ENCODE measurements at regions not wholly inside any gene's neighbourhood (a gene's known extent, or its start where the extent isn't known, plus 50 kb on each side); places are given as distances from the start of the nearest gene placed in this dataset.

DNA sequence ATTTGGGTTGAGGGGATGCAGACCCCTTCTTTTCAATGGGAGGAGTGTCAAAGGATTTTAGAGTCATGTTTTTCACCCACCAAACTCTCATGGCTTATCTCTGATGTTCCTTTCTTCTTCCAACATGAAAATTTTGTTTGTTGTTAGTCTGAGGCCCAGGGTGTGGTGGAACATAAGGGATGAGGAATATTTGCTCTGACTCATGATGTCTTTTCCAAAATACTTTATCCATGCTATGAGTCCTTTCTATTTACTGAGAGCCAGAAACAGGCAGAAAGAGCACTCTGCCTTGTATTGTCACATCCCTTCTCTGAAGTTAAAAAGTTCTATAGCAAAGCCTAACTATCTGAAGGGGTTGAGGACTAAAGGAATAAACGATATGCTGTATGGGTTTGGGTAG lies 61.6 kb upstream of the GYPA start:
- no peaks in the 10 kb centered on the region for H3K36me3 Mint-ChIP-seq

GRCh38 chr4:144203155-144203554 lies 62.6 kb upstream of the GYPA start:
- no peaks in the 10 kb centered on the region for H3K9me3 Mint-ChIP-seq
- DNase-seq (ENCODE audit: low spot score in 2 of 2) (no peak), ATAC-seq (ENCODE audit: low read depth) (no peak)
- H3K27me3 Mint-ChIP-seq = peaks cover 2% of the 10 kb centered on the region
- no peaks in the 10 kb centered on the region for H3K36me3 Mint-ChIP-seq
- no peaks in the 10 kb centered on the region for H3K4me1 Mint-ChIP-seq
- no peak overlapping the region for H3K4me3 Mint-ChIP-seq
- H3K27ac Mint-ChIP-seq = no peak overlapping the region

More for the DNA sequence above, 61.6 kb upstream of the GYPA start:
- Mint-ChIP-seq H3K9me3 (peaks cover 3% of the 10 kb centered on the region), H3K27me3 (peaks cover 2% of the 10 kb centered on the region), H3K27ac (no peak overlapping the region), H3K4me3 (no peak overlapping the region), H3K4me1 (no peaks in the 10 kb centered on the region)
- ATAC-seq (ENCODE audit: low read depth) (no peak), DNase-seq (ENCODE audit: low spot score in 2 of 2) (no peak)

- Mint-ChIP-seq H3K36me3 (no peaks in the 10 kb centered on the region), H3K4me1 (no peaks in the 10 kb centered on the region), H3K9me3 (no peaks in the 10 kb centered on the region), H3K27ac (no peak overlapping the region), H3K4me3 (no peak overlapping the region), H3K27me3 (peaks cover 2% of the 10 kb centered on the region)
- DNase-seq (ENCODE audit: low spot score in 2 of 2) (no peak), ATAC-seq (ENCODE audit: low read depth) (no peak)
Measured at GRCh38 chr4:144204431-144204830, 63.9 kb upstream of the GYPA start.

DNA sequence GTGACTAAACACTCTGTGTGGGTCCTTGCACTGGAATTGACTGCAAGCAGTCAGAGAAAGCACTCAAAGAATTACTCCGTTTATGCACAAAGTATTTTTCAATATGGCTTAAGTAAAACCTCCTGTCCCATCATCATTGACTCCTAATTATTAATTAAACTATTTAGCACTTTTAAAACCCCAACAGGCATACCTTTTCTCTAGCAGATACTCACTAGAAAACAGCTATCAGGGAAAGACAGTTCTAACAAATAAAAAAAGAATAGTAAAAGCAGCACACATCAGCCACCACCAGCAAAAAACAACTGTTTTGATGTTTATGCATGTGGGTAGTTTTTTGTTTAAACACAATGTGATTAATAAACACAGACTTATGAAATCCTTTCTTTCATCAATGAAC lies 66.2 kb upstream of the GYPA start:
- ATAC-seq (ENCODE audit: low read depth) (no peak), DNase-seq (ENCODE audit: low spot score in 2 of 2) (no peak)
- H3K27ac Mint-ChIP-seq = no peak overlapping the region
- no peaks in the 10 kb centered on the region for H3K9me3 Mint-ChIP-seq
- no peak overlapping the region for H3K4me3 Mint-ChIP-seq
- no peaks in the 10 kb centered on the region for H3K4me1 Mint-ChIP-seq
- no peaks in the 10 kb centered on the region for H3K36me3 Mint-ChIP-seq
- no peaks in the 10 kb centered on the region for H3K27me3 Mint-ChIP-seq

DNA sequence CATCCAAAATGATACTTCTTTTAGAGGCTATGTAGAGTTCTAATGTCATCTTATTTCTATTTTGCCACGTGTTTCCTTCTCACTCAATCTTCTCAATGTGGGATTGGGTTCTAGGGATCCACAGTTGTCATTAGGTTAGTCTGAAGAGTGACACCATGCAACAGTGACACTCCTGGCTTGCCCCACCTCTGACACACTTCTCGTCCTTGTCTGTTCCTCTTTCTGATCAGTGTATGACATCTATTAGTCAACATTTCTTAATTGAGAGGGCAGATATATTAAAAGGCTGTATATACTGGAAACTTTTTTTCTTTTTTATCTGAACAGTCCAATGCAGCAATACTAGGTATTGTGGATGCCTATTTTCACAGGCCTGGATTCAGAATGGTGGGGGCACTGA lies 67.6 kb upstream of the GYPA start:
- no peak overlapping the region for H3K27ac Mint-ChIP-seq
- H3K9me3 Mint-ChIP-seq = no peaks in the 10 kb centered on the region
- DNase-seq (ENCODE audit: low spot score in 2 of 2) (no peak), ATAC-seq (ENCODE audit: low read depth) (no peak)
- no peaks in the 10 kb centered on the region for H3K27me3 Mint-ChIP-seq
- H3K4me3 Mint-ChIP-seq = no peak overlapping the region
- H3K4me1 Mint-ChIP-seq = no peaks in the 10 kb centered on the region
- H3K36me3 Mint-ChIP-seq = no peaks in the 10 kb centered on the region

GRCh38 chr4:144209491-144209890 lies 69.0 kb upstream of the GYPA start:
- no peak for ATAC-seq (ENCODE audit: low read depth)
- DNase-seq (ENCODE audit: low spot score in 2 of 2) = no peak
- H3K27me3 Mint-ChIP-seq = no peaks in the 10 kb centered on the region
- no peak overlapping the region for H3K27ac Mint-ChIP-seq
- H3K4me1 Mint-ChIP-seq = no peaks in the 10 kb centered on the region
- H3K36me3 Mint-ChIP-seq = no peaks in the 10 kb centered on the region
- H3K9me3 Mint-ChIP-seq = peaks cover 3% of the 10 kb centered on the region
- no peak overlapping the region for H3K4me3 Mint-ChIP-seq

GRCh38 chr4:144213371-144213770 lies 72.9 kb upstream of the GYPA start:
- Mint-ChIP-seq H3K27ac (no peak overlapping the region), H3K4me1 (no peaks in the 10 kb centered on the region), H3K4me3 (no peak overlapping the region), H3K9me3 (peaks cover 3% of the 10 kb centered on the region), H3K36me3 (no peaks in the 10 kb centered on the region), H3K27me3 (no peaks in the 10 kb centered on the region)
- ATAC-seq (ENCODE audit: low read depth) = no peak
- DNase-seq (ENCODE audit: low spot score in 2 of 2) = no peak

DNA sequence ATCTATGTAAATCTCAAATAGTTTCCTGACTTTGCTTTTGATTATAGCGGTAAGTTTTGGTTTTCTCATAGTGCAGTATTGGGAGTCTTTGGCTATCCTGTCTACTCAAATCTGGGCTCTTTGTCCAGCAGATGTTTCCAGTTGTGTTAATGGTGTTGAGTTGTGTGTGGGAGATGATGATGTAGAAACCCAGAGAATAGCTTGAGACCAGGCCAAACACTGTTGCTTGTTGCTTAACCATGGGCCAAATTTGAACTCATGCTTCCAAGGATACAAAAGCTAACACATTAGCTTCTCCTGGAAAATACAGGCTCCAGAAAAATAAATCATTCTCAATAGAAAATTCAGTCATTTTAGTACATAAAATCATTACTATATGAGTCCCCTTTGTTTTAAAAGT lies 82.6 kb upstream of the GYPA start:
- no peaks in the 10 kb centered on the region for H3K36me3 Mint-ChIP-seq
- no peaks in the 10 kb centered on the region for H3K9me3 Mint-ChIP-seq
- no peak overlapping the region for H3K27ac Mint-ChIP-seq
- DNase-seq (ENCODE audit: low spot score in 2 of 2) (no peak), ATAC-seq (ENCODE audit: low read depth) (no peak)
- no peaks in the 10 kb centered on the region for H3K4me1 Mint-ChIP-seq
- H3K4me3 Mint-ChIP-seq = no peak overlapping the region
- no peaks in the 10 kb centered on the region for H3K27me3 Mint-ChIP-seq

DNA sequence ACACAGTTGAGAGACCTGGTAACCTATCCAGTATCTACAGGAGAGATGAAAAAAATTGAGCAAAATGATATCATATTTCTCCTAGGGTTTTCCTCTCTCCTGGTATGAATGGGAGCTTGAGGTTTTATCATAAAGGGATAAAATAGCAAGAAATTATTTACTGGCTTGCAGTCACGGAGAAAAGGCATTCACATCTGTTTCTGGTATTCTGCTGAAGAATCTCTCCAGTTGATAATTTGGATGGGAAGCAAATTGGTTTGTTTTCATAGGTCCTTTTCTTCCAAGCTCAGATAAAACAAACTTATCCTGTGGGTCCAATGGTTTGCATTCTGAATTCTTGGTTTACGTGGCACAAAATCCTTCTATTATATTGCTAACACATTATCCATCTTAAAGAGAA lies 83.1 kb upstream of the GYPA start:
- no peak overlapping the region for H3K4me3 Mint-ChIP-seq
- H3K27ac Mint-ChIP-seq = no peak overlapping the region
- H3K9me3 Mint-ChIP-seq = no peaks in the 10 kb centered on the region
- no peaks in the 10 kb centered on the region for H3K27me3 Mint-ChIP-seq
- DNase-seq (ENCODE audit: low spot score in 2 of 2) = no peak
- H3K4me1 Mint-ChIP-seq = no peaks in the 10 kb centered on the region
- no peak for ATAC-seq (ENCODE audit: low read depth)
- no peaks in the 10 kb centered on the region for H3K36me3 Mint-ChIP-seq

DNA sequence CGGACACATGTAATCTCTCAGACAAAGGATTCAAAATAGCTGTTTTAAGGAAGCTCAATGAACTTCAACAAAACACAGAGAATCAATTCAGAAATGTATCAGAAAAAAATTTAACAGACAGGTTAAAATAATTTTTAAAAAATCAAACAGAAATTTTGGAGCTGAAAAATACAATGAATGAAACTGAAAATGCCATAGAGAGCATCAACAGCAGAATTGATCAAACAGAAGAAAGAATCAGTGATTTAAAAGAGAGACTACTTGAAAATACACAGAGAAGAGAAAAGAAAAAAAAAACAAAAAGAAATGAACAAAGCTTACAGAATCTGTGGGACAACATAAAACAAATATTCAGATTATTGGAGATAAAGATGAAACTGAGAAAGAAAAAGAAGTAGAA lies 118.8 kb upstream of the GYPA start:
- DNase-seq (ENCODE audit: low spot score in 2 of 2) (no peak), ATAC-seq (ENCODE audit: low read depth) (no peak)
- Mint-ChIP-seq H3K27ac (no peak overlapping the region), H3K27me3 (peaks cover 2% of the 10 kb centered on the region), H3K9me3 (peaks cover 8% of the 10 kb centered on the region), H3K4me1 (no peaks in the 10 kb centered on the region), H3K4me3 (no peak overlapping the region), H3K36me3 (peaks cover 1% of the 10 kb centered on the region)

DNA sequence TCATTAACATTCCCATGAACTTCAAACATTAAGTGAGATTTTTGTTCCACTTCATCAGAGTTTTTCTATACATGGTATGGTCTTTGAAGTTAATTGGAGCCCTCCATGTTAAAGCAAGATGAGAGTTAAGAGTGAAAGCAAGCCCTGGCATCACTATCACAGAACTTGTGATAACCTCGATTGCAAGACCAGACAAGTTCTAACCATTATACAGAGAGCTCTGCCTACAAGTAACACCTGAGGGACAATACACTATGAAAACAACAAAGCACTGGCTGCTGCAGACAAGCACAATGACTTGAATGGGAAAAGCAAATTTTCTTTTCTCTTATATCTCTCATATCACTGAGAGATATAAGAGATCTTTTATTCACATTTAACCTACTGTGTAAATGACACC lies 126.6 kb upstream of the GYPA start:
- no peak overlapping the region for H3K4me3 Mint-ChIP-seq
- no peak for ATAC-seq (ENCODE audit: low read depth)

GRCh38 chr4:144280688-144281087 lies 140.2 kb upstream of the GYPA start:
- no peak for DNase-seq (ENCODE audit: low spot score in 2 of 2)
- no peaks in the 10 kb centered on the region for H3K36me3 Mint-ChIP-seq
- no peaks in the 10 kb centered on the region for H3K4me1 Mint-ChIP-seq
- H3K9me3 Mint-ChIP-seq = no peaks in the 10 kb centered on the region
- H3K27ac Mint-ChIP-seq = no peak overlapping the region
- H3K27me3 Mint-ChIP-seq = no peaks in the 10 kb centered on the region
- ATAC-seq (ENCODE audit: low read depth) = no peak
- no peak overlapping the region for H3K4me3 Mint-ChIP-seq

More for the DNA sequence above, 126.6 kb upstream of the GYPA start:
- Mint-ChIP-seq H3K4me1 (no peaks in the 10 kb centered on the region), H3K36me3 (no peaks in the 10 kb centered on the region), H3K9me3 (peaks cover 3% of the 10 kb centered on the region), H3K27ac (no peak overlapping the region), H3K27me3 (no peaks in the 10 kb centered on the region)
- DNase-seq (ENCODE audit: low spot score in 2 of 2) = no peak

DNA sequence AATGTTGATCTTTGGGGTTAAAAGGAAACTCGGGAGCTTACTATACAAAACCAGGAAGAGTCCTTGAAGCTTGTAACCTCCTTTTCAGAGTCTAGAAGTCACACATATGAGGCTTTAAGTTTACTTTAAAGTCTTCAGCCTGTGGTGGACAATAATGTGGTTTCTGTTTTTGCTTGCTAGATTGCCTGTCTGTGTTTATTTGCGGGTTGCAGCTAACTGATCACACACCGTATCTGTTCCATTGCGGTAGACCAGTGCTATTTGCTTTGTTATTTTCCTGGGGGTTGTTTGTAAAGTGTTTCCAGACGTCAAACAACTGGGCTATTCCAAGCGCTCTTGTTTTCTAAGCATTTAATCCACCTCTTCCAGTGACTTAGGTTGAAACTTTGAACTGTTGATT lies 143.0 kb upstream of the GYPA start:
- DNase-seq (ENCODE audit: low spot score in 2 of 2) = no peak
- Mint-ChIP-seq H3K4me1 (no peaks in the 10 kb centered on the region), H3K9me3 (no peaks in the 10 kb centered on the region), H3K27me3 (no peaks in the 10 kb centered on the region), H3K4me3 (no peak overlapping the region), H3K27ac (no peak overlapping the region), H3K36me3 (no peaks in the 10 kb centered on the region)
- ATAC-seq (ENCODE audit: low read depth) = no peak

GRCh38 chr4:144284026-144284425 lies 143.5 kb upstream of the GYPA start:
- ATAC-seq (ENCODE audit: low read depth) = no peak
- Mint-ChIP-seq H3K4me3 (no peak overlapping the region), H3K27me3 (no peaks in the 10 kb centered on the region), H3K27ac (no peak overlapping the region), H3K4me1 (no peaks in the 10 kb centered on the region), H3K9me3 (no peaks in the 10 kb centered on the region), H3K36me3 (no peaks in the 10 kb centered on the region)
- no peak for DNase-seq (ENCODE audit: low spot score in 2 of 2)

GRCh38 chr4:144288011-144288903 lies 147.7 kb upstream of the GYPA start:
- Mint-ChIP-seq H3K9me3 (no peaks in the 10 kb centered on the region), H3K27ac (no peak overlapping the region), H3K36me3 (no peaks in the 10 kb centered on the region), H3K27me3 (no peaks in the 10 kb centered on the region), H3K4me1 (no peaks in the 10 kb centered on the region), H3K4me3 (no peak overlapping the region)
- DNase-seq (ENCODE audit: low spot score in 2 of 2) = no peak
- no peak for ATAC-seq (ENCODE audit: low read depth)
